ENCODE measurements at regions not wholly inside any gene's neighbourhood (a gene's known extent, or its start where the extent isn't known, plus 50 kb on each side); places are given as distances from the start of the nearest gene placed in this dataset.

DNA sequence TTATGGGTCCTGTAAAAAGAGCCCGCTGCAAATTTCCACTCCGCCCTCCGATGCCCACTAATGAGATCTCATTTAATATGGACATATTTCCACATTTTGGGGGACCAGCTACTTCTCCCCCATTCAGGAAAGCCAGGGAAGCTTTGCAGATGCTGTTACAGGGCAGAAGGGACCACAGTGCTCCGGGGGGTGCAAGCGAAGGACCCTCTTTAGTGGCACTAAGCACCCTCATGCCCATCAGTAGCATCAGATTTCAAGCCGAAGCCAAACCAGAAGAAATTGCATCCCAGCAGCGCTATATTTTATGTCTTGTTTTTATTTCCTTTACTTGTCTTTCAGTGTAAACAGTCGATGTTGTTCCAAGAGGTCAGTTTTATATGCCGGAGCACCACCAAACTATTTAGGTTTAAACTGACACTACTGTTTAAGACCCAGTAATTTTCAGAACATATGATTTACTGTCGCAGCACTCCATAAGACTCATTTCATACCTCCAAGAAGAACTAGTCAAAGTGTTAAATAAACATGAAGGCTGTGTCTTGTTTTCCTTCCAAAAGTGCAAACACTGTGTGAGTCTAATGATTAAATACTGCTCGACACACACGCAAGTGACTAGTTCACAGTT is 122.2 kb upstream of the MGMT start:
- H3K4me1 ChIP-seq (ENCODE audit: control insufficient read depth in 3 of 3, insufficient read depth in 3 of 3, low read length in 3 of 3), result no peaks in the 10 kb centered on the region

GRCh38 chr10:129345763-129346162 is 121.3 kb upstream of the MGMT start:
- Histone ChIP-seq H3K27me3 (ENCODE audit: control insufficient read depth in 3 of 3, insufficient read depth in 3 of 3, low read length in 3 of 3) (peaks cover 0 to 7% (median 0%) of the 10 kb centered on the region in 3 donors), H3K27ac (ENCODE audit: low read depth, low read length) (no peak overlapping the region), H3K9me3 (ENCODE audit: control insufficient read depth in 3 of 3, low read length in 3 of 3) (no peaks in the 10 kb centered on the region), H3K9ac (ENCODE audit: low read depth in 1 of 3, low read length in 3 of 3) (no peak overlapping the region), H3K4me3 (ENCODE audit: low read length in 3 of 3) (no peak overlapping the region), H3K36me3 (ENCODE audit: control insufficient read depth in 3 of 3, insufficient read depth in 3 of 3, low read length in 3 of 3) (no peaks in the 10 kb centered on the region), H3K4me1 (ENCODE audit: control insufficient read depth in 3 of 3, insufficient read depth in 3 of 3, low read length in 3 of 3) (no peaks in the 10 kb centered on the region)

More for the DNA sequence above, 122.2 kb upstream of the MGMT start:
- no peak overlapping the region for H3K4me3 ChIP-seq (ENCODE audit: low read length in 3 of 3)
- H3K27me3 ChIP-seq (ENCODE audit: control insufficient read depth in 3 of 3, insufficient read depth in 3 of 3, low read length in 3 of 3), result peaks cover 0 to 7% (median 0%) of the 10 kb centered on the region in 3 donors
- H3K36me3 ChIP-seq (ENCODE audit: control insufficient read depth in 3 of 3, insufficient read depth in 3 of 3, low read length in 3 of 3), result no peaks in the 10 kb centered on the region
- H3K9ac ChIP-seq (ENCODE audit: low read depth in 1 of 3, low read length in 3 of 3), result no peak overlapping the region
- H3K9me3 ChIP-seq (ENCODE audit: control insufficient read depth in 3 of 3, low read length in 3 of 3), result no peaks in the 10 kb centered on the region
- H3K27ac ChIP-seq (ENCODE audit: low read depth, low read length), result no peak overlapping the region

DNA sequence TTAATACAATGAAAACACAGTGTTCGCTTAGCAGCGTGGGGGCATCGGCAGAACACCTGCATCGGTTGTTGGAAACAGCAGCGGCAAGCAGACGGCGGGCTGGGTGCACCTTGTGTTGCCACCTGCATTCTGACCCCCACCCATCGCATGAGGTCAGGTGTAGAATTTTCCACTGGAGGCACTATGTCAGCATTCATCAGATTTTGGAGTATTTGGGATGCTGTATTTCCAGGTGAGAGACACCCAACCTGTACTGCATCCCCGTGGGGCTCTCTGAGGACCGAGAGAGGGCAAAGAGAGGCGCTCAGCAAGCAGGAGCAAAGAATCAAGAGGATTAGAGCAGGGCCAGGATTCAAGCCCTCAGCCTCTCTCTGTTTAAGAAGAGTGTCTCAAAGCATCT is 116.4 kb upstream of the MGMT start:
- Histone ChIP-seq H3K27ac (ENCODE audit: low read depth, low read length) (no peak overlapping the region), H3K4me3 (ENCODE audit: low read length in 3 of 3) (no peak overlapping the region), H3K4me1 (ENCODE audit: control insufficient read depth in 3 of 3, insufficient read depth in 3 of 3, low read length in 3 of 3) (no peaks in the 10 kb centered on the region), H3K9me3 (ENCODE audit: control insufficient read depth in 3 of 3, low read length in 3 of 3) (no peaks in the 10 kb centered on the region), H3K9ac (ENCODE audit: low read depth in 1 of 3, low read length in 3 of 3) (no peak overlapping the region), H3K36me3 (ENCODE audit: control insufficient read depth in 3 of 3, insufficient read depth in 3 of 3, low read length in 3 of 3) (no peaks in the 10 kb centered on the region), H3K27me3 (ENCODE audit: control insufficient read depth in 3 of 3, insufficient read depth in 3 of 3, low read length in 3 of 3) (peaks cover 0 to 6% (median 0%) of the 10 kb centered on the region in 3 donors)

DNA sequence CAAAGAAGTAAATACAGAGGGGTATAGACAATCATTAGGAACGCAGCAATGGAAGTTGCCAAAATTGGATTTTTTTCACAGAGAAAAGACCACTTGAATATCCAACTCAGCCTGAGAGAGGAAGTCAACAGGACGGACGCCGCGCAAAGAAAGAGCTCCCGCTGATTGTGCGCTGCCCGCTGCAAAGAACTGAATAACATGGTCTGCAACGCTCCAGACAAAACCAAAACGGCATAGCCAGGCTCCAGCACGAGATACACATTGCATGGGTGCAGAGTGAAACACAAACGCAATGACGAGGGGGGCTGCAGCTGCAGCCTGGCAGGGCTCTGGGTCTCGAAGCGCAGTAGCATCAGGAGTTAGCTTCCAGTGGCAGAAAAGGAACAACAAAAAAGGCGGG is 113.9 kb upstream of the MGMT start:
- no peaks in the 10 kb centered on the region for H3K36me3 ChIP-seq (ENCODE audit: control insufficient read depth in 3 of 3, insufficient read depth in 3 of 3, low read length in 3 of 3)
- no peak overlapping the region for H3K27ac ChIP-seq (ENCODE audit: low read depth, low read length)
- H3K4me3 ChIP-seq (ENCODE audit: low read length in 3 of 3), result no peak overlapping the region
- no peaks in the 10 kb centered on the region for H3K27me3 ChIP-seq (ENCODE audit: control insufficient read depth in 3 of 3, insufficient read depth in 3 of 3, low read length in 3 of 3)
- H3K4me1 ChIP-seq (ENCODE audit: control insufficient read depth in 3 of 3, insufficient read depth in 3 of 3, low read length in 3 of 3), result no peaks in the 10 kb centered on the region
- peaks cover 0 to 3% (median 3%) of the 10 kb centered on the region in 3 donors for H3K9me3 ChIP-seq (ENCODE audit: control insufficient read depth in 3 of 3, low read length in 3 of 3)
- H3K9ac ChIP-seq (ENCODE audit: low read depth in 1 of 3, low read length in 3 of 3), result no peak overlapping the region

GRCh38 chr10:129360046-129360445 is 107.0 kb upstream of the MGMT start:
- H3K4me1 ChIP-seq (ENCODE audit: control insufficient read depth in 3 of 3, insufficient read depth in 3 of 3, low read length in 3 of 3), result no peaks in the 10 kb centered on the region

GRCh38 chr10:129361676-129362376 is 105.2 kb upstream of the MGMT start:
- Histone ChIP-seq H3K27me3 (ENCODE audit: control insufficient read depth in 3 of 3, insufficient read depth in 3 of 3, low read length in 3 of 3) (no peaks in the 10 kb centered on the region), H3K9me3 (ENCODE audit: control insufficient read depth in 3 of 3, low read length in 3 of 3) (peaks cover 0 to 1% (median 0%) of the 10 kb centered on the region in 3 donors), H3K4me3 (ENCODE audit: low read length in 3 of 3) (no peak overlapping the region), H3K4me1 (ENCODE audit: control insufficient read depth in 3 of 3, insufficient read depth in 3 of 3, low read length in 3 of 3) (no peaks in the 10 kb centered on the region), H3K9ac (ENCODE audit: low read depth in 1 of 3, low read length in 3 of 3) (no peak overlapping the region), H3K36me3 (ENCODE audit: control insufficient read depth in 3 of 3, insufficient read depth in 3 of 3, low read length in 3 of 3) (no peaks in the 10 kb centered on the region), H3K27ac (ENCODE audit: low read depth, low read length) (no peak overlapping the region)

More at GRCh38 chr10:129360046-129360445, 107.0 kb upstream of the MGMT start:
- no peak overlapping the region for H3K27ac ChIP-seq (ENCODE audit: low read depth, low read length)
- H3K36me3 ChIP-seq (ENCODE audit: control insufficient read depth in 3 of 3, insufficient read depth in 3 of 3, low read length in 3 of 3), result no peaks in the 10 kb centered on the region
- H3K27me3 ChIP-seq (ENCODE audit: control insufficient read depth in 3 of 3, insufficient read depth in 3 of 3, low read length in 3 of 3), result no peaks in the 10 kb centered on the region
- H3K4me3 ChIP-seq (ENCODE audit: low read length in 3 of 3), result no peak overlapping the region
- peaks cover 0 to 3% (median 3%) of the 10 kb centered on the region in 3 donors for H3K9me3 ChIP-seq (ENCODE audit: control insufficient read depth in 3 of 3, low read length in 3 of 3)
- H3K9ac ChIP-seq (ENCODE audit: low read depth in 1 of 3, low read length in 3 of 3), result no peak overlapping the region

DNA sequence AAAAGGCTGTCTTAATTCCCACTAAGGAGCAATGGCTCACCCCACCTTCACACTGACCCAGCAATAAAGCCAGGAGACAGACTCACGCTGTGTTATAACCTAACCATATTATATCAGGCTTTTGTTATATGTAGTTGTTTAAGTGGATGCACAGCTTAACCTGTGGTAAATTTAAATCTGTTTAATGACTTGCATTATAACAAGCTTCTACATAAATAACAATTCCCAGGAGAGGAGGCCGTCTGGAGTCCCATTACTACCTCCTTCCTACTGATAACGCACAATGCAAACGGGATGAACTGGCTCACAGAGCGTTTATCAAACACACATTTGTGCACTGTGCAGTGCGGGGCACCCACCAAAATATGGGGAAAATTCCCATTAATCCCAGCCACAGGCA is 102.1 kb upstream of the MGMT start:
- no peak overlapping the region for H3K27ac ChIP-seq (ENCODE audit: low read depth, low read length)
- no peaks in the 10 kb centered on the region for H3K4me1 ChIP-seq (ENCODE audit: control insufficient read depth in 3 of 3, insufficient read depth in 3 of 3, low read length in 3 of 3)
- H3K9ac ChIP-seq (ENCODE audit: low read depth in 1 of 3, low read length in 3 of 3), result no peak overlapping the region
- no peaks in the 10 kb centered on the region for H3K9me3 ChIP-seq (ENCODE audit: control insufficient read depth in 3 of 3, low read length in 3 of 3)
- H3K27me3 ChIP-seq (ENCODE audit: control insufficient read depth in 3 of 3, insufficient read depth in 3 of 3, low read length in 3 of 3), result no peaks in the 10 kb centered on the region
- H3K36me3 ChIP-seq (ENCODE audit: control insufficient read depth in 3 of 3, insufficient read depth in 3 of 3, low read length in 3 of 3), result no peaks in the 10 kb centered on the region
- H3K4me3 ChIP-seq (ENCODE audit: low read length in 3 of 3), result no peak overlapping the region

GRCh38 chr10:129365767-129366402 is 101.2 kb upstream of the MGMT start:
- no peaks in the 10 kb centered on the region for H3K36me3 ChIP-seq (ENCODE audit: control insufficient read depth in 3 of 3, insufficient read depth in 3 of 3, low read length in 3 of 3)
- no peak overlapping the region for H3K9ac ChIP-seq (ENCODE audit: low read depth in 1 of 3, low read length in 3 of 3)
- H3K27me3 ChIP-seq (ENCODE audit: control insufficient read depth in 3 of 3, insufficient read depth in 3 of 3, low read length in 3 of 3), result no peaks in the 10 kb centered on the region
- H3K4me3 ChIP-seq (ENCODE audit: low read length in 3 of 3), result no peak overlapping the region
- H3K4me1 ChIP-seq (ENCODE audit: control insufficient read depth in 3 of 3, insufficient read depth in 3 of 3, low read length in 3 of 3), result no peaks in the 10 kb centered on the region
- H3K9me3 ChIP-seq (ENCODE audit: control insufficient read depth in 3 of 3, low read length in 3 of 3), result no peaks in the 10 kb centered on the region
- no peak overlapping the region for H3K27ac ChIP-seq (ENCODE audit: low read depth, low read length)

- H3K9me3 ChIP-seq (ENCODE audit: control insufficient read depth in 3 of 3, low read length in 3 of 3), result no peaks in the 10 kb centered on the region
- peaks cover 0 to 3% (median 0%) of the 10 kb centered on the region in 3 donors for H3K27me3 ChIP-seq (ENCODE audit: control insufficient read depth in 3 of 3, insufficient read depth in 3 of 3, low read length in 3 of 3)
- H3K4me3 ChIP-seq (ENCODE audit: low read length in 3 of 3), result no peak overlapping the region
- no peak overlapping the region for H3K27ac ChIP-seq (ENCODE audit: low read depth, low read length)
- H3K9ac ChIP-seq (ENCODE audit: low read depth in 1 of 3, low read length in 3 of 3), result no peak overlapping the region
- no peaks in the 10 kb centered on the region for H3K4me1 ChIP-seq (ENCODE audit: control insufficient read depth in 3 of 3, insufficient read depth in 3 of 3, low read length in 3 of 3)
- H3K36me3 ChIP-seq (ENCODE audit: control insufficient read depth in 3 of 3, insufficient read depth in 3 of 3, low read length in 3 of 3), result no peaks in the 10 kb centered on the region
Observed at GRCh38 chr10:129366450-129366849, 100.6 kb upstream of the MGMT start.

DNA sequence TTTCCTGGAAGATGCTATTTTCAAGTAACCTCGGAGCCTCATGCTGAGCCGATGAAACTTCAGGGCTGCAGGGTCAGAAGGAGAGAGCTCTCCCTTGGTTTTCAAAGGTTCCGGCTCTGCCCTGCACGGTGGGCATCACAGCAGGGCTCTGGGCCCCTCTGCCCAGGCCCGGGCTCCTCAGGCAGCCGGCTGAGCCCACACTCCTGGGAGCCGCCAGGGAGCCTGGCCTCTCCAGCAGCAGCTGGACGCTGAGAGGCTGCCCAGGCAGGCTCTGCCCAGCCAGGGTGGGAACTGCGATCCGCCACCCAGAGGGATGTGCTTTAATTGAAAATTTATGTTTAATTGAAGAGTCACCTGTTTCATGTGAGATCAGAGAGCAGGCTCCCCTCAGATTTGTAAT is 97.5 kb upstream of the MGMT start:
- Histone ChIP-seq H3K9me3 (ENCODE audit: control insufficient read depth in 3 of 3, low read length in 3 of 3) (no peaks in the 10 kb centered on the region), H3K9ac (ENCODE audit: low read depth in 1 of 3, low read length in 3 of 3) (no peak overlapping the region), H3K4me3 (ENCODE audit: low read length in 3 of 3) (no peak overlapping the region), H3K4me1 (ENCODE audit: control insufficient read depth in 3 of 3, insufficient read depth in 3 of 3, low read length in 3 of 3) (no peaks in the 10 kb centered on the region), H3K27me3 (ENCODE audit: control insufficient read depth in 3 of 3, insufficient read depth in 3 of 3, low read length in 3 of 3) (peaks cover 0 to 13% (median 0%) of the 10 kb centered on the region in 3 donors), H3K36me3 (ENCODE audit: control insufficient read depth in 3 of 3, insufficient read depth in 3 of 3, low read length in 3 of 3) (no peaks in the 10 kb centered on the region), H3K27ac (ENCODE audit: low read depth, low read length) (no peak overlapping the region)

All from skeletal muscle tissue (tissue), 3 donors.